ENCODE measurements at regions not wholly inside any gene's neighbourhood (a gene's known extent, or its start where the extent isn't known, plus 50 kb on each side); places are given as distances from the start of the nearest gene placed in this dataset.

DNA sequence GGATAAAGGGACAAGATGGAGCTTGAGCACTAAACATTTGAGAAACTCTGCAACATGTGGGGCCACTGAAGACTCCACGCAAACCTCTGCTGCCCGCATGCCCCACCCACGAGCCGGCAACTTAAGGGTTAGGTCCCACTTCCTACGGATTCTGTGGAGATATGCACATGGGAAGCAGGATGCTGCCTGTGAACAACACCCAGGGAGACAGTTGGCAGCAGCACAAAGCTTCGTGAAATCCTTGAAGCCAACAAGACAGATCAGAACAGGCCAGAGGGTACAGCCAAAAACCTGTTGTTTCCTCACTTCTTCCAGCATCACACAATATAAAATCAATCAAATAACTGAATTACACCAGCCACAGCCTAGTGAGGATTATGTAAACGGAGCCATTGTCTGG is 270.4 kb downstream of the ENC1 start:
- DNase-seq (no peak), ATAC-seq (ENCODE audit: low read depth) (no peak)
- intact Hi-C loops (cut with micrococcal nuclease) = no loop called here
- H3K27ac Mint-ChIP-seq = no peak overlapping the region
- CTCF ChIA-PET = no interaction called here
- peaks cover 5% of the 10 kb centered on the region for H3K27me3 Mint-ChIP-seq
- H3K36me3 Mint-ChIP-seq (ENCODE audit: low read depth) = no peaks in the 10 kb centered on the region
- H3K4me1 Mint-ChIP-seq = no peaks in the 10 kb centered on the region
- POLR2A ChIA-PET = no interaction called here
- TF ChIP-seq, protein P1, sequence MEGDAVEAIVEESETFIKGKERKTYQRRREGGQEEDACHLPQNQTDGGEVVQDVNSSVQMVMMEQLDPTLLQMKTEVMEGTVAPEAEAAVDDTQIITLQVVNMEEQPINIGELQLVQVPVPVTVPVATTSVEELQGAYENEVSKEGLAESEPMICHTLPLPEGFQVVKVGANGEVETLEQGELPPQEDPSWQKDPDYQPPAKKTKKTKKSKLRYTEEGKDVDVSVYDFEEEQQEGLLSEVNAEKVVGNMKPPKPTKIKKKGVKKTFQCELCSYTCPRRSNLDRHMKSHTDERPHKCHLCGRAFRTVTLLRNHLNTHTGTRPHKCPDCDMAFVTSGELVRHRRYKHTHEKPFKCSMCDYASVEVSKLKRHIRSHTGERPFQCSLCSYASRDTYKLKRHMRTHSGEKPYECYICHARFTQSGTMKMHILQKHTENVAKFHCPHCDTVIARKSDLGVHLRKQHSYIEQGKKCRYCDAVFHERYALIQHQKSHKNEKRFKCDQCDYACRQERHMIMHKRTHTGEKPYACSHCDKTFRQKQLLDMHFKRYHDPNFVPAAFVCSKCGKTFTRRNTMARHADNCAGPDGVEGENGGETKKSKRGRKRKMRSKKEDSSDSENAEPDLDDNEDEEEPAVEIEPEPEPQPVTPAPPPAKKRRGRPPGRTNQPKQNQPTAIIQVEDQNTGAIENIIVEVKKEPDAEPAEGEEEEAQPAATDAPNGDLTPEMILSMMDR (IDR thresholded peaks at IDR 0.05) = no peak
- H3K4me3 Mint-ChIP-seq = no peak overlapping the region
- no peaks in the 10 kb centered on the region for H3K9me3 Mint-ChIP-seq

DNA sequence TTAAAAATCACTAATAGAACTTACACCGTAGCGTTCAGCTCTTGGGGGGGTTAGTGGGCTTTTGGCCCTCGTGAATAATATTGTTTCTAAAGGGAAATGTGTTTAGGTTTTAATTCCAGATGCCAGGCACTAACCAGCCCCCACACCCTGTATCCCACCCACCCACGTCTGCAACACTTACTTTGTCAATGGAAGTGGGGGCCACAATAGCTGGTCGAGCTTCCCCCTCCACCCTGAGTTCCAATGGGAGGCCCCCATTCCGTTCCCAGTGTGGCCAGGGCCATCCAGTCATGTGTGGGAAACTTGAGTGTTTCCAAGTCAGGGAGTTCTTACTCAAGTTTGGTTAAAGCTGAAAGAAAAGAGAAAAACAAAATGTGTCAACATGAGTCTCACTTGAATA is 271.4 kb downstream of the ENC1 start:
- H3K4me1 Mint-ChIP-seq = no peaks in the 10 kb centered on the region
- no peaks in the 10 kb centered on the region for H3K9me3 Mint-ChIP-seq
- ChIA-PET POLR2A (no interaction called here), CTCF (no interaction called here)
- H3K4me3 Mint-ChIP-seq = no peak overlapping the region
- H3K27ac Mint-ChIP-seq = no peak overlapping the region
- no peak for ATAC-seq (ENCODE audit: low read depth)
- H3K36me3 Mint-ChIP-seq (ENCODE audit: low read depth) = no peaks in the 10 kb centered on the region
- intact Hi-C loops (cut with micrococcal nuclease) = no loop called here
- TF ChIP-seq, protein P1 (IDR thresholded peaks at IDR 0.05) = no peak
- DNase-seq = no peak
- H3K27me3 Mint-ChIP-seq = peaks cover 5% of the 10 kb centered on the region

DNA sequence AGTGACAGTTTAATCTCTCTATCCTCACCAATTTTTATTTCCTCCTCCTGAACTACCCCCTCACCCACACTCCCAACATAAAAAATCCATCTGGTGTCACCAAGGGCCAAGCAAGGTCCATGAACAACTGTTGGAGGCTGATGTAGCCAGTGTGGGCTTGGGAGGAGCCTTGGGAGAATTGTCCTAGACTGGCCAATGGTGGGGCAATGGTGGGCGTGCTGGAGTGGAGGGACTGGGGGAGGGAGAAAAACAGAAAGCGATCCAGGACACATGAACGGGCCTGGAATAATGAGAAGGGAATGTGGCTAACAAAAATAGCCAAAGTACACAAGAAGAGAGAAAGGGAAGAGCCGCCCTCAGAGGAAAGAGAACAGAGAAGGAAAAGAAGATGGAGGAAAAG is 272.6 kb downstream of the ENC1 start:
- intact Hi-C loops (cut with micrococcal nuclease) = no loop called here
- H3K36me3 Mint-ChIP-seq (ENCODE audit: low read depth) = no peaks in the 10 kb centered on the region
- ChIA-PET POLR2A (no interaction called here), CTCF (no interaction called here)
- peaks cover 8% of the 10 kb centered on the region for H3K27me3 Mint-ChIP-seq
- H3K9me3 Mint-ChIP-seq = no peaks in the 10 kb centered on the region
- no peak overlapping the region for H3K27ac Mint-ChIP-seq
- no peak for DNase-seq
- no peak overlapping the region for H3K4me3 Mint-ChIP-seq
- TF ChIP-seq, protein P1 (IDR thresholded peaks at IDR 0.05) = no peak
- ATAC-seq (ENCODE audit: low read depth) = no peak
- peaks cover 2% of the 10 kb centered on the region for H3K4me1 Mint-ChIP-seq

DNA sequence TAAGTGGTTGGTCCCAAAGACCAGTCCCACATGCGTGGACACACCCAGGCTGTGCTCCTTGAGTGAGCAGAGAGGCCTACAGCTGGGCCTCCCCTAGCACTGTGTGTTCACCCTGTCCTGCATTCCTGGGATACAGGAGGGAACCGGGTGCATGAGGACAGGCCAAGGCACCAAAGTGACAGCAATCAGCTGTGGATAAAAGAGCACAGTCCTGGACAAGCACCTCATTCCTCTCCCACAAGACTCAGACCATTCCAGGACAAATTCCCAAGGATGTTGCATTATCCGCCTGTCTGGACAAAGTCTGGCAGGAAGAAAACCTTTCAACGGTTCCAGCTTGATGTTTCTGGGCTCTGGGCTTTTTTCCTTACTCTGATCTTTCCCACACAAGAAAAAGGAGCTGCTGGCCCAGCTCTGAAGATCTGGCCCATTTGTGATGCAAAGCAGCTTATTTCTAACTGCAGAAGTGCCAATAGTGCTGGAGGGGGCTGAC is 273.2 kb downstream of the ENC1 start:
- intact Hi-C loops (cut with micrococcal nuclease) = no loop called here
- Mint-ChIP-seq H3K4me1 (peaks cover 6% of the 10 kb centered on the region), H3K9me3 (no peaks in the 10 kb centered on the region), H3K4me3 (no peak overlapping the region), H3K27me3 (peaks cover 8% of the 10 kb centered on the region), H3K36me3 (ENCODE audit: low read depth) (no peaks in the 10 kb centered on the region), H3K27ac (no peak overlapping the region)
- TF ChIP-seq, protein P1 (IDR thresholded peaks at IDR 0.05) = no peak
- ATAC-seq (ENCODE audit: low read depth) (no peak), DNase-seq (no peak)
- ChIA-PET POLR2A (no interaction called here), CTCF (no interaction called here)

DNA sequence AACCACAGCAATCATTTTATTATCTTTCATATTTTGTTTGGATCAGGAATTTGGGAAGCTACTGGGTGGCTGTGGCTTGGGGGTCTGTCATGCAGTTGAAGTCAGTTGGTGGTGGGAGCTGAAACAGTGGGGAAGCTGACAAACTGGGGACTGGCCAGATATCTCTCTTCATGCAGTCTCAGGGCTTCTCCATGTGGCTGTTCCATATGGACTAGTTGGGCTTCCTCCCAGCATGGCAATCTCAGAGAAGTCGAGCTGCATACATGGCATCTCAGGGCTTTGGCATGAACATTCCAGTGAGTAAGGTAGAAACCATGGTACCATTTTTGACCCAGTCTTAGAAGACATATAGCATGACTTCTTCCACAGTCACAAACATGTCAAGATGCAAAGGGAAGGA is 274.8 kb downstream of the ENC1 start:
- Mint-ChIP-seq H3K9me3 (no peaks in the 10 kb centered on the region), H3K4me3 (no peak overlapping the region), H3K27me3 (peaks cover 5% of the 10 kb centered on the region), H3K4me1 (peaks cover 6% of the 10 kb centered on the region), H3K36me3 (ENCODE audit: low read depth) (no peaks in the 10 kb centered on the region), H3K27ac (no peak overlapping the region)
- intact Hi-C loops (cut with micrococcal nuclease) = no loop called here
- POLR2A ChIA-PET = no interaction called here
- no peak for DNase-seq
- TF ChIP-seq, protein P1 (IDR thresholded peaks at IDR 0.05) = no peak
- CTCF ChIA-PET = no interaction called here
- ATAC-seq (ENCODE audit: low read depth) = no peak

All from activated B cell treated with CpG ODN at 0.5 μM for 24 hours (primary cell).